ENCODE measurements at regions not wholly inside any gene's neighbourhood (a gene's known extent, or its start where the extent isn't known, plus 50 kb on each side); places are given as distances from the start of the nearest gene placed in this dataset.
"Not testable (repeated sequence)": the region's sequence is repeated elsewhere in the genome, so short reads cannot be mapped to it uniquely, and the experiment has no call there.

DNA sequence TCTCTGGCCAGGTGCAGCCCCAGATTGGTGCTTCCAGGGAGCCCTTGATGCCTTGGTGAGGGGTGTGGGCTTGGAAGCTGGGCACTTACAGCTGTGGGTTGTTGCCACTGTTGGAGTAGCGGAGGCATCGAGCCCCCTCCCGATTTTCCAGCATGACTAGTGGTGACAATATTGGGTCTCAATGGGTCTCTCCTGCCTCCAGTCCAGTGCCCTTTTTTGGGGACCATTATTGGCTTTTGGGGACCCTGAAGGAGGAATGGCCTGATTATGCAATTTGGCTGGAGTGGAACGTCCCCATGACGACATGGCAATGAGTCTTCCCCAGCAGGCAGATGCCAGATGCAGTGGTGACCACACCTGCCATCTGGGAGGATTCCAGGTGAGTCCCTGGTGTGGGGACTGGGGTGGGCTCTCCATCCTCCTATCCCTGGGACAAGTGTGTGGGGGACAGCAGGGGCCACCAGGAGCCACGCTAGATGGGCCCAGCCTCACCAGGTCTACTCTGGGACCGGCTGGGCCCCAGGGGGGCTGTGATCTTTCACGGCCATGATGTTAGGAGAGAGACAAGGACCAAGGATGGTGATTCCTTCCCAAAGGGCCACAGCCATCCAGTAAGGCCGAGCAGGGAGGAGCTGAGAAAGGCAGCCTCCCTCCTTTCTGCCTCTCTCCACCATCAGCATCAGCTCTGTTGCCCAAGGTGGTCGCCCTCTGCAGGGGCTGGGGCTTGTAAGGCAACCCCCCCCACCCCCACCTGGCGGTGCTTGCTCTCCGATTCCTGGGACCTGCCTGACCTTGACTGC is 196.8 kb downstream of the GOLGA6L6 start:
- Histone ChIP-seq H3K9me3 (ENCODE audit: low read length) (peaks cover 8% of the 10 kb centered on the region), H3K27me3 (ENCODE audit: insufficient read depth, low read depth, low read length) (no peaks in the 10 kb centered on the region), H3K27ac (ENCODE audit: low read length) (no peak overlapping the region), H3K79me2 (replicated peaks; ENCODE audit: insufficient read depth, low read length) (no peaks in the 10 kb centered on the region), H3K9me2 (ENCODE audit: insufficient read depth, low read length) (no peaks in the 10 kb centered on the region), H3K9ac (ENCODE audit: low read length) (no peak overlapping the region), H3K4me2 (ENCODE audit: low read length) (no peak overlapping the region), H3K36me3 (ENCODE audit: insufficient read depth, low read length) (no peaks in the 10 kb centered on the region), H4K20me1 (ENCODE audit: insufficient read depth) (no peaks in the 10 kb centered on the region), H3K4me3 (ENCODE audit: low read length) (no peak overlapping the region), H3F3A (ENCODE audit: insufficient read depth, low read length, poor library complexity, severe bottlenecking) (no peaks in the 10 kb centered on the region), H2AFZ (ENCODE audit: low read depth, low read length) (no peak overlapping the region)
- TF ChIP-seq TAF1 (IDR thresholded peaks at IDR 0.05; ENCODE audit: low read depth) (no peak), POLR2AphosphoS5 (IDR thresholded peaks at IDR 0.05) (no peak), RAD21 (conservative IDR thresholded peaks at IDR 0.05) (no peak), MXI1 (conservative IDR thresholded peaks at IDR 0.05; ENCODE audit: poor library complexity, severe bottlenecking) (no peak), EZH2 (IDR thresholded peaks at IDR 0.05; ENCODE audit: borderline replicate concordance, insufficient read depth, low read length, poor library complexity, severe bottlenecking) (no peak), SMC3 (conservative IDR thresholded peaks at IDR 0.05; ENCODE audit: poor library complexity) (no peak), EP300 (conservative IDR thresholded peaks at IDR 0.05; ENCODE audit: poor library complexity, severe bottlenecking) (no peak)
- TF ChIP-seq, protein P1, sequence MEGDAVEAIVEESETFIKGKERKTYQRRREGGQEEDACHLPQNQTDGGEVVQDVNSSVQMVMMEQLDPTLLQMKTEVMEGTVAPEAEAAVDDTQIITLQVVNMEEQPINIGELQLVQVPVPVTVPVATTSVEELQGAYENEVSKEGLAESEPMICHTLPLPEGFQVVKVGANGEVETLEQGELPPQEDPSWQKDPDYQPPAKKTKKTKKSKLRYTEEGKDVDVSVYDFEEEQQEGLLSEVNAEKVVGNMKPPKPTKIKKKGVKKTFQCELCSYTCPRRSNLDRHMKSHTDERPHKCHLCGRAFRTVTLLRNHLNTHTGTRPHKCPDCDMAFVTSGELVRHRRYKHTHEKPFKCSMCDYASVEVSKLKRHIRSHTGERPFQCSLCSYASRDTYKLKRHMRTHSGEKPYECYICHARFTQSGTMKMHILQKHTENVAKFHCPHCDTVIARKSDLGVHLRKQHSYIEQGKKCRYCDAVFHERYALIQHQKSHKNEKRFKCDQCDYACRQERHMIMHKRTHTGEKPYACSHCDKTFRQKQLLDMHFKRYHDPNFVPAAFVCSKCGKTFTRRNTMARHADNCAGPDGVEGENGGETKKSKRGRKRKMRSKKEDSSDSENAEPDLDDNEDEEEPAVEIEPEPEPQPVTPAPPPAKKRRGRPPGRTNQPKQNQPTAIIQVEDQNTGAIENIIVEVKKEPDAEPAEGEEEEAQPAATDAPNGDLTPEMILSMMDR (IDR thresholded peaks at IDR 0.05; ENCODE audit: poor library complexity, severe bottlenecking) = no peak
- TF ChIP-seq, protein P2, sequence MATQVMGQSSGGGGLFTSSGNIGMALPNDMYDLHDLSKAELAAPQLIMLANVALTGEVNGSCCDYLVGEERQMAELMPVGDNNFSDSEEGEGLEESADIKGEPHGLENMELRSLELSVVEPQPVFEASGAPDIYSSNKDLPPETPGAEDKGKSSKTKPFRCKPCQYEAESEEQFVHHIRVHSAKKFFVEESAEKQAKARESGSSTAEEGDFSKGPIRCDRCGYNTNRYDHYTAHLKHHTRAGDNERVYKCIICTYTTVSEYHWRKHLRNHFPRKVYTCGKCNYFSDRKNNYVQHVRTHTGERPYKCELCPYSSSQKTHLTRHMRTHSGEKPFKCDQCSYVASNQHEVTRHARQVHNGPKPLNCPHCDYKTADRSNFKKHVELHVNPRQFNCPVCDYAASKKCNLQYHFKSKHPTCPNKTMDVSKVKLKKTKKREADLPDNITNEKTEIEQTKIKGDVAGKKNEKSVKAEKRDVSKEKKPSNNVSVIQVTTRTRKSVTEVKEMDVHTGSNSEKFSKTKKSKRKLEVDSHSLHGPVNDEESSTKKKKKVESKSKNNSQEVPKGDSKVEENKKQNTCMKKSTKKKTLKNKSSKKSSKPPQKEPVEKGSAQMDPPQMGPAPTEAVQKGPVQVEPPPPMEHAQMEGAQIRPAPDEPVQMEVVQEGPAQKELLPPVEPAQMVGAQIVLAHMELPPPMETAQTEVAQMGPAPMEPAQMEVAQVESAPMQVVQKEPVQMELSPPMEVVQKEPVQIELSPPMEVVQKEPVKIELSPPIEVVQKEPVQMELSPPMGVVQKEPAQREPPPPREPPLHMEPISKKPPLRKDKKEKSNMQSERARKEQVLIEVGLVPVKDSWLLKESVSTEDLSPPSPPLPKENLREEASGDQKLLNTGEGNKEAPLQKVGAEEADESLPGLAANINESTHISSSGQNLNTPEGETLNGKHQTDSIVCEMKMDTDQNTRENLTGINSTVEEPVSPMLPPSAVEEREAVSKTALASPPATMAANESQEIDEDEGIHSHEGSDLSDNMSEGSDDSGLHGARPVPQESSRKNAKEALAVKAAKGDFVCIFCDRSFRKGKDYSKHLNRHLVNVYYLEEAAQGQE (IDR thresholded peaks at IDR 0.05; ENCODE audit: borderline replicate concordance) = no peak

DNA sequence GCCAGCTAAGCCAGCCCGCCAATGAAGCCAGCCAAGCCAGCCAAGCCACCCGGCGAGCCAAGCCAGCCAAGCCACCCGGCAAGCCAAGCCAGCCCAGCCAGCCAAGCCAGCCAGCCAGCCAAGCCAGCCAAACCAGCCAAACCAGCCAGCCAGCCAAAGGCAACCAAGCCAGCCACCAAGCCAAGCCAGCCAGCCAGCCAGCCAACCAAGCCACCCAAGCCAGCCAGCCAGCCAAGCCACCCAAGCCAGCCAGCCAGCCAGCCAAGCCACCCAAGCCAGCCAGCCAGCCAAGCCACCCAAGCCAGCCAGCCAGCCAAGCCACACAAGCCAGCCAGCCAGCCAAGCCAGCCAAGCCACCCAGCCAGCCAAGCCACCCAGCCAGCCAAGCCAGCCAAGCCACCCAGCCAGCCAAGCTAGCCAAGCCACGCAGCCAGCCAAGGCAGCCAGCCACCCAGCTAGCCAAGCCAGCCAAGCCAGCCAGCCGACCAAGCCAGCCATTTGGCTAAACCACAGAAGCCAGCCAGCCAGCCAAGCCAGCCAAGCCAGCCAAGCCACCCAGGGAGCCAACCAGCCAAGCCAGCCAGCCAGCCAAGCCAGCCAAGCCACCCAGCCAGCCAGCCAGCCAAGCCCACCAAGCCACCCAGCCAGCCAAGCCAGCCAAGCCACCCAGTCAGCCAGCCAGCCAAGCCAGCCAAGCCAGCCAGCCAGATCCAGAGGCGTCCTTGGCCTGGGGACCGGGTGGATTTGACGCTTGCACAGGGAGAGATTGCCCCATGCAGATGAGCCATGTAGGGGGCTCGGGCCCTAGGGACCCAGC is 198.0 kb downstream of the GOLGA6L6 start:
- H3K4me2 ChIP-seq (ENCODE audit: low read length); H3K36me3 ChIP-seq (ENCODE audit: insufficient read depth, low read length); H3K9me3 ChIP-seq (ENCODE audit: low read length); H3K9ac ChIP-seq (ENCODE audit: low read length); H3K27me3 ChIP-seq (ENCODE audit: insufficient read depth, low read depth, low read length); H3K9me2 ChIP-seq (ENCODE audit: insufficient read depth, low read length); H3F3A ChIP-seq (ENCODE audit: insufficient read depth, low read length, poor library complexity, severe bottlenecking); H3K79me2 ChIP-seq (replicated peaks; ENCODE audit: insufficient read depth, low read length); H2AFZ ChIP-seq (ENCODE audit: low read depth, low read length); H3K27ac ChIP-seq (ENCODE audit: low read length); H3K4me3 ChIP-seq (ENCODE audit: low read length); H4K20me1 ChIP-seq (ENCODE audit: insufficient read depth): not testable (repeated sequence)

DNA sequence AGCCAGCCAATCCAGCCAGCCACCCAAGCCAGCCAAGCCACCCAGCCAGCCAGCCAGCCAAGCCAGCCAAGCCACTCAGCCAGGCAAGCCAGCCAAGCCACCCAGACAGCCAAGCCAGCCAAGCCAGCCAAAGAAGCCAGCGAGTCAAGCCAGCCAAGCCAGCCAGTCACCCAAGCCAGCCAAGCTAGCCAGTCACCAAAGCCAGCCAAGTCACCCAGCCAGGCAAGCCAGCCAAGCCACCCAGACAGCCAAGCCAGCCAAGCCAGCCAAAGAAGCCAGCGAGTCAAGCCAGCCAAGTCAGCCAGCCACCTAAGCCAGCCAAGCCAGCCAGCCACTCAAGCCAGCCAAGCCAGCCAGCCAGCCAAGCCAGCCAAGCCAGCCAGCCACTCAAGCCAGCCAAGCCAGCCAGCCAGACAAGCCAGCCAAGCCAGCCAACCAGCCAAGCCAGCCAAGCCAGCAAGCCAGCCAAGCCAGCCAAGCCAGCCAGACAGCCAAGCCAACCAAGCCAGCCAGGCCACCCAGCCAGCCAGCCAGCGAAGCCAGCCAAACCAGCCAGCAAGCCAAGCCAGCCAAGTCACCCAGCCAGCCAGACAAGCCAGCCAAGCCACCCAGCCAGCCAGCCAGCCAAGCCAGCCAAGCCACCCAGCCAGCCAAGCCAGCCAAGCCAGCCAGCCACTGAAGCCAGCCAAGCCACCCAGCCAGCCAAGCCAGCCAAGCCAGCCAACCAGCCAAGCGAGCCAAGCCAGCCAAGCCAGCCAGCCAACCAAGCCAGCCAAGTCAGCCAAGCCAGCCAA is 198.8 kb downstream of the GOLGA6L6 start:
- H3K4me2 ChIP-seq (ENCODE audit: low read length); H3K4me3 ChIP-seq (ENCODE audit: low read length); H4K20me1 ChIP-seq (ENCODE audit: insufficient read depth); H3K27me3 ChIP-seq (ENCODE audit: insufficient read depth, low read depth, low read length); H3K36me3 ChIP-seq (ENCODE audit: insufficient read depth, low read length); H2AFZ ChIP-seq (ENCODE audit: low read depth, low read length); H3K79me2 ChIP-seq (replicated peaks; ENCODE audit: insufficient read depth, low read length); H3K9ac ChIP-seq (ENCODE audit: low read length); H3F3A ChIP-seq (ENCODE audit: insufficient read depth, low read length, poor library complexity, severe bottlenecking); H3K9me2 ChIP-seq (ENCODE audit: insufficient read depth, low read length); H3K9me3 ChIP-seq (ENCODE audit: low read length); H3K27ac ChIP-seq (ENCODE audit: low read length): not testable (repeated sequence)

Data from neural cell (in vitro differentiated cells).